ENCODE measurements at regions not wholly inside any gene's neighbourhood (a gene's known extent, or its start where the extent isn't known, plus 50 kb on each side); places are given as distances from the start of the nearest gene placed in this dataset.

GRCh38 chr18:66994790-66995189, 390.9 kb upstream of the CDH19 start:
- no TSS peak for BruUV-seq (replicated peaks)
- Mint-ChIP-seq H3K27me3 (ENCODE audit: insufficient read depth, unreplicated experiment) (no peaks in the 10 kb centered on the region), H3K9me3 (ENCODE audit: unreplicated experiment) (no peaks in the 10 kb centered on the region), H3K36me3 (ENCODE audit: insufficient read depth, unreplicated experiment) (no peaks in the 10 kb centered on the region), H3K4me3 (ENCODE audit: unreplicated experiment) (no peak overlapping the region), H3K27ac (ENCODE audit: unreplicated experiment) (no peak overlapping the region), H3K4me1 (ENCODE audit: low read depth, unreplicated experiment) (no peaks in the 10 kb centered on the region)
- H3K27me3 ChIP-seq (replicated peaks; ENCODE audit: control insufficient read depth, insufficient read depth, low read length), result no peaks in the 10 kb centered on the region
- H3K36me3 ChIP-seq (ENCODE audit: control insufficient read depth, insufficient read depth, low read length), result no peaks in the 10 kb centered on the region
- intact Hi-C loops (cut with micrococcal nuclease; ENCODE audit: unreplicated experiment), result no loop called here
- DNase-seq, result no peak
- TF ChIP-seq CTCF (IDR thresholded peaks at IDR 0.05; ENCODE audit: insufficient read depth in 1 of 2, low read depth in 1 of 2, low read length in 1 of 2, severe bottlenecking in 1 of 2, unreplicated experiment in 1 of 2), result no peak
- ChIA-PET CTCF (no interaction called here), POLR2A (no interaction called here)
- no peaks in the 10 kb centered on the region for H3K9me3 ChIP-seq
- no peak overlapping the region for H3K4me3 ChIP-seq (ENCODE audit: low read depth, low read length)
- H3K4me1 ChIP-seq, result no peaks in the 10 kb centered on the region

GRCh38 chr18:66993492-66993891, 389.6 kb upstream of the CDH19 start:
- Histone ChIP-seq H3K4me3 (ENCODE audit: low read depth, low read length) (no peak overlapping the region), H3K4me1 (no peaks in the 10 kb centered on the region), H3K36me3 (ENCODE audit: control insufficient read depth, insufficient read depth, low read length) (no peaks in the 10 kb centered on the region), H3K9me3 (no peaks in the 10 kb centered on the region), H3K27me3 (replicated peaks; ENCODE audit: control insufficient read depth, insufficient read depth, low read length) (no peaks in the 10 kb centered on the region)
- no peaks in the 10 kb centered on the region for H3K36me3 Mint-ChIP-seq (ENCODE audit: insufficient read depth, unreplicated experiment)
- H3K4me3 Mint-ChIP-seq (ENCODE audit: unreplicated experiment), result no peak overlapping the region
- no peaks in the 10 kb centered on the region for H3K9me3 Mint-ChIP-seq (ENCODE audit: unreplicated experiment)
- DNase-seq, result peak in 1 of 2 experiments; percentile 1
- ChIA-PET POLR2A (no interaction called here), CTCF (no interaction called here)
- no peaks in the 10 kb centered on the region for H3K4me1 Mint-ChIP-seq (ENCODE audit: low read depth, unreplicated experiment)
- BruUV-seq (replicated peaks), result no TSS peak
- no peaks in the 10 kb centered on the region for H3K27me3 Mint-ChIP-seq (ENCODE audit: insufficient read depth, unreplicated experiment)
- intact Hi-C loops (cut with micrococcal nuclease; ENCODE audit: unreplicated experiment), result no loop called here
- no peak overlapping the region for H3K27ac Mint-ChIP-seq (ENCODE audit: unreplicated experiment)
- TF ChIP-seq CTCF (IDR thresholded peaks at IDR 0.05; ENCODE audit: insufficient read depth in 1 of 2, low read depth in 1 of 2, low read length in 1 of 2, severe bottlenecking in 1 of 2, unreplicated experiment in 1 of 2), result no peak

GRCh38 chr18:66990909-66991308, 387.0 kb upstream of the CDH19 start:
- no peaks in the 10 kb centered on the region for H3K27me3 Mint-ChIP-seq (ENCODE audit: insufficient read depth, unreplicated experiment)
- CTCF ChIA-PET, result no interaction called here
- POLR2A ChIA-PET, result no interaction called here
- no peaks in the 10 kb centered on the region for H3K36me3 ChIP-seq (ENCODE audit: control insufficient read depth, insufficient read depth, low read length)
- no peak for DNase-seq
- TF ChIP-seq CTCF (IDR thresholded peaks at IDR 0.05; ENCODE audit: insufficient read depth in 1 of 2, low read depth in 1 of 2, low read length in 1 of 2, severe bottlenecking in 1 of 2, unreplicated experiment in 1 of 2), result no peak
- intact Hi-C loops (cut with micrococcal nuclease; ENCODE audit: unreplicated experiment), result no loop called here
- BruUV-seq (replicated peaks), result no TSS peak
- no peak overlapping the region for H3K27ac Mint-ChIP-seq (ENCODE audit: unreplicated experiment)
- H3K36me3 Mint-ChIP-seq (ENCODE audit: insufficient read depth, unreplicated experiment), result no peaks in the 10 kb centered on the region
- no peak overlapping the region for H3K4me3 ChIP-seq (ENCODE audit: low read depth, low read length)
- no peaks in the 10 kb centered on the region for H3K27me3 ChIP-seq (replicated peaks; ENCODE audit: control insufficient read depth, insufficient read depth, low read length)
- no peaks in the 10 kb centered on the region for H3K9me3 ChIP-seq
- no peak overlapping the region for H3K4me3 Mint-ChIP-seq (ENCODE audit: unreplicated experiment)
- no peaks in the 10 kb centered on the region for H3K4me1 ChIP-seq
- H3K4me1 Mint-ChIP-seq (ENCODE audit: low read depth, unreplicated experiment), result no peaks in the 10 kb centered on the region
- H3K9me3 Mint-ChIP-seq (ENCODE audit: unreplicated experiment), result no peaks in the 10 kb centered on the region

Measured in Caco-2 (cell line).